RWPE1 (cell line): ENCODE measurements at regions not wholly inside any gene's neighbourhood (a gene's known extent, or its start where the extent isn't known, plus 50 kb on each side); places are given as distances from the start of the nearest gene placed in this dataset.
A peak's percentile ranks its signal among the peaks of the same experiment; 100 is the strongest.

Source experiments
- CTCF ChIA-PET: fragments of 350-600 bp; sonication (Branson Sonifier 250); formaldehyde crosslinking; extraction: SDS; loops from one replicate; lab custom pipeline; 2021; lab: Yijun Ruan, JAX
- POLR2A ChIA-PET: fragments of 400-600 bp; formaldehyde crosslinking; extraction: SDS; loops from one replicate; lab custom pipeline; 2020; ENCODE audit warnings: antibody characterized with exemption; ENCODE audit not compliant: low non-redundant PET; lab: Yijun Ruan, JAX
- DNase-seq: peaks from one replicate; pipeline ENCODE4 v3.0.0; 2012; ENCODE audit warnings: low spot score
- H3K27ac ChIP-seq: fragments of 450-650 bp; 2 replicates; pipeline ENCODE4 v1.5.1; 2017
- TF ChIP-seq, protein P1 (sequence below): fragments of 450-650 bp; conservative IDR thresholded peaks from 2 replicates; pipeline ENCODE4 v1.5.1; 2017; ENCODE audit warnings: low read depth, mild to moderate bottlenecking

DNA sequence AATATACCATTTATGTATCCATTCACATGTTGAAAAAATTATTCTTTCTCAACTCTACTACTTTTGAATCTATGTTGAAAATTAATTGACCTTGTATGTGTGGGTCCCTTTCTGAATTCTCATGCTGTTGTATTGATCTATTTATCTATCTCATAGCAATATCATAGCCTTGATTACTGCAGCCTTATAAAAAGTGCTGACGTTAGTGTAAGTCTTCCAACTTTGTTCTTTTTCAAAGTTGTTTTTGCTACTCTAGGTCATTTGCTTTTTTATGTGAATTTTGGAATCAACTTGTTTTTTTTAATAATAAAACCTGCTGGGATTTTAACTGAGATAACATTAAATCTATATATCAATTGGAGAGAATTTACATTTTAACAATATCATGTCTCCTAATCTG lies 52.2 kb upstream of the PAX3 start:
- ChIA-PET POLR2A (no interaction called here), CTCF (no interaction called here)
- TF ChIP-seq, protein P1, sequence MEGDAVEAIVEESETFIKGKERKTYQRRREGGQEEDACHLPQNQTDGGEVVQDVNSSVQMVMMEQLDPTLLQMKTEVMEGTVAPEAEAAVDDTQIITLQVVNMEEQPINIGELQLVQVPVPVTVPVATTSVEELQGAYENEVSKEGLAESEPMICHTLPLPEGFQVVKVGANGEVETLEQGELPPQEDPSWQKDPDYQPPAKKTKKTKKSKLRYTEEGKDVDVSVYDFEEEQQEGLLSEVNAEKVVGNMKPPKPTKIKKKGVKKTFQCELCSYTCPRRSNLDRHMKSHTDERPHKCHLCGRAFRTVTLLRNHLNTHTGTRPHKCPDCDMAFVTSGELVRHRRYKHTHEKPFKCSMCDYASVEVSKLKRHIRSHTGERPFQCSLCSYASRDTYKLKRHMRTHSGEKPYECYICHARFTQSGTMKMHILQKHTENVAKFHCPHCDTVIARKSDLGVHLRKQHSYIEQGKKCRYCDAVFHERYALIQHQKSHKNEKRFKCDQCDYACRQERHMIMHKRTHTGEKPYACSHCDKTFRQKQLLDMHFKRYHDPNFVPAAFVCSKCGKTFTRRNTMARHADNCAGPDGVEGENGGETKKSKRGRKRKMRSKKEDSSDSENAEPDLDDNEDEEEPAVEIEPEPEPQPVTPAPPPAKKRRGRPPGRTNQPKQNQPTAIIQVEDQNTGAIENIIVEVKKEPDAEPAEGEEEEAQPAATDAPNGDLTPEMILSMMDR = no peak
- DNase-seq = no peak
- no peak overlapping the region for H3K27ac ChIP-seq

DNA sequence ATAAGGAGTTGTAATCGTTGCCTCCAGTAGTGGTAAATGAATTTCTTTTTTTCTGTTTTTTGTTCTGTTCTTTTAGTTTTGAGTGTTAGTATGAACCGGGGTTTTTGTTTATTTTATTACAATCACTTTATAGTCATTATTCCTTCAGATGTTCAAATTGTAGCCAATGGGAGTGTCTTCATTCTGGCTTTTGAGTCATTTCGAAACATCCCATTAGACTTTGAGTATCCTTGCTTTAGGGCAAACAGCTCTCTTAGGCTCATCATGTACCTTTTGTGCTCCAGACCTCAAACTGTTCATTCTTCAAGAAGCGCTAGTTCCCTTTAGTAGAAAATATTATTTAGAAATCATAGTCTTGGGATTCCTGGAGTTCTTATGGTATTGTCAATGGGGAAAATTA lies 54.2 kb upstream of the PAX3 start:
- peak; percentile 4 for DNase-seq
- CTCF ChIA-PET = no interaction called here
- TF ChIP-seq, protein P1 = no peak
- POLR2A ChIA-PET = no interaction called here
- no peak overlapping the region for H3K27ac ChIP-seq

GRCh38 chr2:222353993-222354392 lies 55.2 kb upstream of the PAX3 start:
- ChIA-PET CTCF (interaction anchor here (0.6 kb wide), 1 partner anchor 1957 kb away, joined by 3 read pairs; no protein-coding TSS in a partner anchor), POLR2A (no interaction called here)
- no peak for DNase-seq
- no peak overlapping the region for H3K27ac ChIP-seq
- TF ChIP-seq, protein P1 = no peak

DNA sequence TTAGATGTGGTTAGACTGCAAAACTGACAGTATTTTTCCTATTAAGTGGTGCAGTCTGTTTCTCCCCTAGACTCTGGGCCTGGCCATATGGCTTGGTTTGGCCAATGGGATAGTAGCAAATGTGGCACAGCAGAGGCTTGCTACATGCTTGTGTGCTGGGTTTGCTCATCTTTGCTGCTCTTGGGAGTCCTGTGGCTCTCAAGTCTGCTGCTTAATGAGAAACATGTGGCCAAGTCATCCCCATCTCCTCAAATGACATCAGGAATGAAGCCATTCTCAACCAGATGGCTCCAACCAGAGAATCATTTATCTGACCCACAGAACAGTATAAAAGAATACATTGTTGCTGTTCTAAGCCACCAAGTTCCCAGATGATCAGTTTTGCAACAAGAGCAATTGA lies 57.1 kb upstream of the PAX3 start:
- ChIA-PET POLR2A (no interaction called here), CTCF (no interaction called here)
- TF ChIP-seq, protein P1 = no peak
- H3K27ac ChIP-seq = no peak overlapping the region
- no peak for DNase-seq

DNA sequence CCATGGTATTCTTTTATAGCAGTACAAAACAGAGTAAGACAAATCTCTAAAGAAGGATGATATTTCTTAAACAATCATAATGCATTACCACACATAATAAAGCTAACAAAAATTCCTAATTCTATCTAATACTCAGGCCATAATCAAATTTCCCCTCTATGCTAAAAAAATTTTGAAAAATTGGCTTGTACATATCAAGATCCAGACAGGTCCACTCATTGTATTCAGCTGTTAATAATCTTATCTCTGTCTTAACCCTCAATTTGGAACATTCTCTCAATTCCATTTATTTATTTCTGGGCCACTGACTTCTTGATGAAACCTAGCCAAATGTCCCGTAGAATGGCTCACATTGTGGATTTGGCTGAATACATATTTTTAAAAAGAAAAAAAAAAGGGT lies 59.1 kb upstream of the PAX3 start:
- TF ChIP-seq, protein P1 = no peak
- H3K27ac ChIP-seq = no peak overlapping the region
- ChIA-PET CTCF (no interaction called here), POLR2A (no interaction called here)
- DNase-seq = no peak

- H3K27ac ChIP-seq = no peak overlapping the region
- POLR2A ChIA-PET = no interaction called here
- DNase-seq = peak; percentile 11
- CTCF ChIA-PET = no interaction called here
- TF ChIP-seq, protein P1 = no peak
Measured at GRCh38 chr2:222358876-222359275, 60.1 kb upstream of the PAX3 start.

GRCh38 chr2:222360146-222360545 lies 61.3 kb upstream of the PAX3 start:
- TF ChIP-seq, protein P1 = no peak
- ChIA-PET POLR2A (no interaction called here), CTCF (no interaction called here)
- no peak for DNase-seq
- H3K27ac ChIP-seq = no peak overlapping the region
